WTC11 (cell line): ENCODE measurements at regions not wholly inside any gene's neighbourhood (a gene's known extent, or its start where the extent isn't known, plus 50 kb on each side); places are given as distances from the start of the nearest gene placed in this dataset.

Experiments used
- ATF6 ChIP-seq: sonication (generic); formaldehyde crosslinking; IDR thresholded peaks from 2 replicates; pipeline ENCODE4 v1.8.1; 2023; ENCODE audit warnings: mild to moderate bottlenecking, missing genetic modification reagents
- CTCF ChIP-seq: fragments of 200-600 bp; IDR thresholded peaks from 2 replicates; pipeline ENCODE4 v1.8.0; 2022; ENCODE audit warnings: antibody characterized with exemption
- E2F1 ChIP-seq: sonication (generic); formaldehyde crosslinking; IDR thresholded peaks from 2 replicates; pipeline ENCODE4 v1.8.0; 2022; ENCODE audit warnings: mild to moderate bottlenecking, missing genetic modification reagents
- ESRRA ChIP-seq: sonication (generic); formaldehyde crosslinking; IDR thresholded peaks from 2 replicates; pipeline ENCODE4 v1.8.1; 2022; ENCODE audit warnings: mild to moderate bottlenecking, missing genetic modification reagents, borderline replicate concordance
- FOXP4 ChIP-seq: sonication (generic); formaldehyde crosslinking; IDR thresholded peaks from 2 replicates; pipeline ENCODE4 v1.8.0; 2022; ENCODE audit warnings: mild to moderate bottlenecking, missing genetic modification reagents
- JUN ChIP-seq: sonication (generic); formaldehyde crosslinking; IDR thresholded peaks from 2 replicates; pipeline ENCODE4 v1.8.0; 2023; ENCODE audit warnings: mild to moderate bottlenecking, missing genetic modification reagents
- KAT7 ChIP-seq: sonication (generic); formaldehyde crosslinking; IDR thresholded peaks from 2 replicates; pipeline ENCODE4 v1.8.1; 2023; ENCODE audit warnings: missing genetic modification reagents, mild to moderate bottlenecking, borderline replicate concordance
- NFE2L1 ChIP-seq: sonication (generic); formaldehyde crosslinking; IDR thresholded peaks from 2 replicates; pipeline ENCODE4 v1.8.1; 2023; ENCODE audit warnings: missing genetic modification reagents
- NFYB ChIP-seq: sonication (generic); formaldehyde crosslinking; conservative IDR thresholded peaks from 2 replicates; pipeline ENCODE4 v1.8.0; 2022; ENCODE audit warnings: low read depth, missing genetic modification reagents
- OVOL2 ChIP-seq: fragments of 250-450 bp; sonication (Bioruptor Pico); IDR thresholded peaks from 2 replicates; pipeline ENCODE4 v1.9.0; 2021; ENCODE audit warnings: mild to moderate bottlenecking, borderline replicate concordance
- SP1 ChIP-seq: sonication (generic); formaldehyde crosslinking; conservative IDR thresholded peaks from 2 replicates; pipeline ENCODE4 v1.8.1; 2022; ENCODE audit warnings: missing genetic modification reagents
- TEAD1 ChIP-seq: sonication (generic); formaldehyde crosslinking; IDR thresholded peaks from 2 replicates; pipeline ENCODE4 v1.8.0; 2022; ENCODE audit warnings: mild to moderate bottlenecking, missing genetic modification reagents
- ZNF121 ChIP-seq: sonication (generic); formaldehyde crosslinking; IDR thresholded peaks from 2 replicates; pipeline ENCODE4 v1.8.0; 2023; ENCODE audit warnings: missing genetic modification reagents
- ZNF416 ChIP-seq: fragments of 250-450 bp; sonication (Bioruptor Pico); IDR thresholded peaks from 2 replicates; pipeline ENCODE4 v1.9.0; 2021; ENCODE audit warnings: mild to moderate bottlenecking, inconsistent platforms

- TF ChIP-seq NFE2L1 (CRISPR knock-in tag) (no peak), ZNF416 (no peak), E2F1 (CRISPR knock-in tag) (no peak), JUN (no peak), CTCF (no peak), NFYB (CRISPR knock-in tag) (no peak), OVOL2 (no peak), SP1 (no peak), KAT7 (CRISPR knock-in tag) (no peak), ESRRA (CRISPR knock-in tag) (no peak), ATF6 (CRISPR knock-in tag) (no peak), TEAD1 (CRISPR knock-in tag) (no peak), ZNF121 (CRISPR knock-in tag) (no peak), FOXP4 (CRISPR knock-in tag) (no peak)
Measured at GRCh38 chr12:77772676-77773298, 57.9 kb upstream of the NAV3 start.
